Caki2 (cell line): ENCODE measurements at regions not wholly inside any gene's neighbourhood (a gene's known extent, or its start where the extent isn't known, plus 50 kb on each side); places are given as distances from the start of the nearest gene placed in this dataset.
"Not testable (repeated sequence)": the region's sequence is repeated elsewhere in the genome, so short reads cannot be mapped to it uniquely, and the experiment has no call there.

Experiments used
- DNase-seq: peaks from one replicate; pipeline ENCODE4 v3.0.0-alpha.2; 2015; ENCODE audit warnings: low read depth
- in situ Hi-C: cut with HindIII; loops from 2 replicates; pipeline ENCODE4 v1.10.0; 2016; ENCODE audit warnings: low sequenced_read_pairs, low pct_unique_long_range_greater_than_20kb, mixed read lengths

DNA sequence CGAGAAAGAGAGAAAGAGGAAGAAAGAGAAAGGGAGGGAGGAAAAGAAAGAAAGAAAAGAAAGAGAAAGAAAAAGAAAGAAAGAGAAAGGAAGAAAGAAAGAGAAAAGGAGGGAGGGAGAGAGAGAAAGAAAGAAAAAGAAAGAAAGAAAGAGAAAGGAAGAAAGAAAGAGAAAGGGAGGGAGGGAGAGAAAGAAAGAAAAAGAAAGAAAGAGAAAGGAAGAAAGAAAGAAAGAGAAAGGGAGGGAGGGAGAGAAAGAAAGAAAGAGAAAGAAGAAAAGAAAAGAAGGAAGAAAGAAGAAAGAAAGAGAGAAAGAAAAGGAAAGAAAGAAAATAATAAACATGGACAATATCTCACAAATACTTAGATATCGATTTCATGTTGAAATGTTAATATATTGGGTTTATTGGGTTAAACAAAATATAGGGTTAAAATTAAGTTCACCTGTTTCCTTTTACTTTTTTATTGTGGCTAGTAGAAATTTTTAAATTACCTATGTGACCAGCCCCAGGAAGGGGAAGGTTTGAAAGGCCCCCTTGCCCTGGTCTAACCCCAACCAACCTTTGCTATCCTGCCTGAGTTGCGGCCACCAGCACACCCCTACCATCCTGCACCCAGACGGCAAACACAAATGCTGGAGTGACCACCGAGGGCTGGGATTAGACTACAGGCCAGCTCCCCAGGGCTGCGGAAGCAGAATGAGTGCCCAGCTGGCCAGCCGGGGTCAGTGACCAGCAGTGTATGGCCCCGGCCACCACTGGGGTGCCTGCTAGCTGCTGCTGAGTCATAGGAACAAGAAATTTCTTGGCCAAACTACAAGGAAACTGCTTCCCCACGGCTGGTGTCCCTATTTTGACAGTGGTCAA is 81.0 kb upstream of the FGF3 start:
- peak; percentile 36 for DNase-seq
- in situ Hi-C loops = no loop called here

DNA sequence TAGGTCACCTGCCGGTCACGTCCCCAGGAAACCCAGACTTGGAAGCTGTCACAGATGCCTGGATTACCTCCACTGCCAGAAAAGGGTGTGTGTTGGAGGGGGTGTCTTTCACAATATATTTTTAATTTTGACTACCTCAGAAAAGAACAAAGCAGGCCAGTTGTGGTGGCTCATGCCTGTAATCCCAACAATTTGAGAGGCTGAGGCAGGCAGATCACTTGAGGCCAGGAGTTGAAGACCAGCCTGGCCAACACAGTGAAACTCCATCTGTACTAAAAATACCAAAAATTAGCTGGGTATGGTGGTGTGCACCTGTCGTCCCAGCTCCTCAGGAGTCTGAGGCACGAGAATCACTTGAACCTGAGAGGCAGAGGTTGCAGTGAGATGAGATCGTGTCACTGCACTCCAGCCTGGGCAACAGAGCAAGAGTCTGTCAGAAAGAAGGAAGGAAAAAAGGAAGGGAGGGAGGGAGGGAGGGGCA is 81.6 kb upstream of the FGF3 start:
- in situ Hi-C loops, DNase-seq: not testable (repeated sequence)

DNA sequence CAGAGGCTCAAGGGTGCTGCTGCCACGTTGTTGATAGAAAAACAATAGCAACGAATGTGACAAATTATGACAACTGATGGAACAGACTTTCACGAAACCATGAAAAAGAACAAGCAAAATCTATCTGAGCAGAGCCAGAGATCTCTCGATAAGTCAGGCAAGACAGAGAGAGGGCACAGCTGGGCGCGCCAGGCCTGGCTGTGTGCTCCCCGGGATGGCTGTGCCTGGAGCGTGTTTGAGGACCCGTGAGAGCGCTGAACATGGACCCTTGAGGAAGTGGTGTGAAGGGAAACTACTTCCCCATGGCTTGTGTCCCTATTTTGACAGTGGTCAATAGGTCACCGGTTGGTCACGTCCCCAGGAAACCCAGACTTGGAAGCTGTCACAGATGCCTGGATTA is 83.1 kb upstream of the FGF3 start:
- in situ Hi-C loops = no loop called here
- no peak for DNase-seq

DNA sequence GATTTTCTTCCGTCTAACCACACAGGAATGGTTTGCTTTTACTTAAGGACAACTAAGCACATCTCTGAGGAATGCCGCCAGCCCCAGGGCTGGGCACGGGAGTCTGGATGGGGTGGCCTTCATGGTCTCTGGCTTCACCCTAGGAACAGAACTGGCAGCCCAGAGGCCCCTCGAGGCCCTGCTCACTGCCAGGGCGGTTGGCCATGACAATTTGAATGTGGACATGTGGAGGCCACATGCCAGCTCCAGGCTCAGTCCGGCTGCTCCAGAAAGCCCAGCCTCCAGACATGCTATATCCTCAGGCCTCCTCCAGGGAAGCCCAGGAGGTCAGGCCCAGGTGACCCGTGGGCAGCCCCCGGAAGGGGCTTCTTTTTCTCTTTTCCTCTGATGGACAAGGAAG is 84.0 kb upstream of the FGF3 start:
- in situ Hi-C loops = no loop called here
- DNase-seq = no peak

DNA sequence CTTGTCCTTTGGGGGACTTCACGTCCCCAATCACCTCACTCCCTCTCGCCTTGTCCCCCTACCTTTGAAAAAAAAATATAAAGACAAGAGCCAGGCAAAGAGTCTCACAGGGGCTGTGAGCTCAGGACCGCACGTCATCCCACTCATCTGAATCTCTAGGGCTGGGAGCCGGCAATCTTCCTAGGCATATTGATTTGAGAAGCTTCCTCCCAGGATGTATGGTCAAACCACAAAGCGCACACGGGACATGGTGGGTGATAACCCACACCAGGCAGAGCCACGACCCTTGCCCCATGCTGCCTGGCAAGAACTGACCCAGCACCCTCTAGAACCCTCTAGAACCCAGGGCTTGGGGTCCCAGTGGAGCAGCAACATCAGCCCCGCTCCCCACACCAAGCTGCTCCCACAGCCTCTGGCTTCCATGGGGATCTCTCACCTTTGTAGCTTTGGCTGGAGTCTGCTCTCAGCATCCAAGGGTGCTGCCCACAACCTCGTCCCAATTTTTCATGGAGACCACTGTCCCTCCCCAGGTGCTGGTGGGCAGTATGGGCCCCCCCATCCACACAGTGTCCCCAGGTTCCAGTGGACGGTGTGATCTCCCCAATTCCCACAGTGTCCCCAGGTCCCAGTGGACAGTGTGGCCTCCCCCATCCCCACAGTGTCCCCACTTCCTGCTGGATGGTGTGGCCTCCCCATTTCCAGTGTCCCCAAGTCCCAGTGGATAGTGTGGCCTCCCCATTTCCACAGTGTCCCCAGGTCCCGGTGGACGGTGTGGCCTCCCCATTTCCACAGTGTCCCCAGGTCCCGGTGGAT is 85.2 kb upstream of the FGF3 start:
- in situ Hi-C loops = no loop called here

DNA sequence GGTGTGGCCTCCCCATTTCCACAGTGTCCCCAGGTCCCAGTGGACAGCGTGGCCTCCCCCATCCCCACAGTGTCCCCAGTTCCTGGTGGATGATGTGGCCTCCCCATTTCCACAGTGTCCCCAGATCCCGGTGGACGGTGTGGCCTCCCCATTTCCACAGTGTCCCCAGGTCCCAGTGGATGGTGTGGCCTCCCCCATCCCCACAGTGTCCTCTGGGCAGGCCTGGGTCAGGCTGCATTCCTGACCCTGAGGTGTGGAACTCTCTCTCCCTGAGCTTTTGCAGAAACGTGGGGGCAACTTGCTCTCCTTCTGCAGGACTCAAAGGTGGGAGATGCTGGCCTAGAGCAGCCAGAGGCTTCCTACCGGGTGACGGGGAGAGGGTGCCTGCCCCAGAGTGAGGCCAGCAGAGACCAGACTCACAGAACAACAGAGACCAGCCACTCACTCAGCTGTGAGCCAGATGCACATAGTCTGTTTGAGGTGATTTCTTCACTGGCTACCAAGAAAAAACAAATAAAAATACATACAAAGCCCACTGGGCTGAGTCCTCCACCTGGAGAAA is 85.8 kb upstream of the FGF3 start:
- in situ Hi-C loops = no loop called here

More for the DNA sequence above, 85.2 kb upstream of the FGF3 start:
- DNase-seq = no peak

DNA sequence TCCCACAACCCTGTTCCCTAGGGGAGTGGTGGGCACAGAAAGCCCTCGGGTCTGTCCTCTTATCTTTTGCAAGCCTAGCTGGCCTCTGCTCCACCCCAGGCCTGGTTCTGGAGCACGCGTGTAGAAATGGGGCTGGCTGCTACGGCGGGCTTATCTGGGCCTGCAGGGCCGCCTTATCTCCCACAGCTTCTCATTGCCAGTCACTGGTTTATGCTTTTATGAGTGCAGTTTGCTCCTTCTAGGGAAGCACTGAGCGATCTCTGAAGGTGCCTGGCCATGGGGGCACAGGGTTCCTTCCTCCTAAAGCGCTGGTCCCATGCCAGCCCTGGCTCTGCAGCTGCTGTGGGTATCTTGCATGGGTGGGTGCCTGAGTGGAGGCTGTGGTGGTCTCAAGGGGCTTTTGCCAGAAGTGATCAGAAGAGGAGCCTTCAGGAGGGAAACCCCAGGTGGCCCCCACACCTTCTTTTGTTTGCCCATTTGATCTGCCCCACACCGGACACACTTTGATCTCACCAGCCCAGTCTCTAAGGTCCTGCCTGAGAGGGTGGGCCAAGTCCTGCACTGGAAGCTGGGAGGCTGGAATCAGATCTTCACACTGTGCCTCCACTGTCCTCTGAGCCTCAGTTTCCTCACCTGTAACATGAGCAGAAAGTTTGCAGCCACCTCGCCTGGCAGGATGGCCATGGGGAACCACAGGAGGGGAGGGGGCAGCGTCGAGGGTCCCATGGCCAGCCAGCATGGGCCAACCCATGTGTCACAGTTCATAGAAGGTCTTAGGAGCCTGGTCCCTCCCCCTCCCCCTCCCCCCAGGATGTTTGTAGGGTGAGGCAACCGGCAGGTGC is 86.6 kb upstream of the FGF3 start:
- in situ Hi-C loops = no loop called here
- DNase-seq = no peak

More for the DNA sequence above, 85.8 kb upstream of the FGF3 start:
- no peak for DNase-seq

DNA sequence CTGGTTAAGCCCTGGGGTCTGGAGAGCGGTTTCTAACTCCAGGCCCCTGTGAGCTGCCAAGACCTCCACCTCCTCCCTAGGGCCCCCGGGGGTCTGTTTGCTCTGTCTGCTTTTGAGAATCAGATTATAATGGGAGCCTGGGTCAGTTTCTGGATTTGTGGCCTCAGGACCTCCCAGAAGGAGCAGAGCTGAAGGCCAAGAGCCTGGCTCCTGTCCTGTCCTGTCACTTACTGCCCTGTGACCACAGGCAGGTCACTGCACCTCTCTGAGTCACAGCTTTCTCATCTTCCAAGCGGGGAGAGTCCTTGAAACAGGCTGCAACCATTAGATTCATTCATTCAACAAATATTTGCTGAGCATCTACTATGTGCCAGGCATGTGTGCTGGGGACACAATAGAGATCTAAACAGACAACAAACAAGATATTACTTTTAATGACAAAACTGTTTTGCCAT is 87.3 kb upstream of the FGF3 start:
- in situ Hi-C loops = no loop called here
- no peak for DNase-seq

DNA sequence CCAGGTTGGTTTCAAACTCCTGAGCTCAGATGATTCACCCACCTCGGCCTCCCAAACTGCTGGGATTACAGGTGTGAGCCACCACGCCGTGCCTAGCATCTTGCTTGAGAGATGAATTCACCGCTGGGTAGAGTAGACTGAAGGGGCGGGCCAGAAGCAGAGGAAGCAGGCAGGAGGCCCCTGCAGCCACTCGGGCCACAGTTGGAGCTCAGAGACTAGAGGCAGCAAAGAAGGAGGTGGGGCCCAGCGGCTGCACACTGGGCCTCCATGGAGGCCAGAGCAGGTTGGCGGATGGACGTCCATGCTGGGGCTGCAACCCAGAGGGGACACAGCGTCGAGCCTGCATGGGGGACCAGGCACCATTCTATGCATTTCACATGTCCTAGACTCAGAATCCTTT is 88.4 kb upstream of the FGF3 start:
- in situ Hi-C loops = no loop called here
- DNase-seq = no peak

DNA sequence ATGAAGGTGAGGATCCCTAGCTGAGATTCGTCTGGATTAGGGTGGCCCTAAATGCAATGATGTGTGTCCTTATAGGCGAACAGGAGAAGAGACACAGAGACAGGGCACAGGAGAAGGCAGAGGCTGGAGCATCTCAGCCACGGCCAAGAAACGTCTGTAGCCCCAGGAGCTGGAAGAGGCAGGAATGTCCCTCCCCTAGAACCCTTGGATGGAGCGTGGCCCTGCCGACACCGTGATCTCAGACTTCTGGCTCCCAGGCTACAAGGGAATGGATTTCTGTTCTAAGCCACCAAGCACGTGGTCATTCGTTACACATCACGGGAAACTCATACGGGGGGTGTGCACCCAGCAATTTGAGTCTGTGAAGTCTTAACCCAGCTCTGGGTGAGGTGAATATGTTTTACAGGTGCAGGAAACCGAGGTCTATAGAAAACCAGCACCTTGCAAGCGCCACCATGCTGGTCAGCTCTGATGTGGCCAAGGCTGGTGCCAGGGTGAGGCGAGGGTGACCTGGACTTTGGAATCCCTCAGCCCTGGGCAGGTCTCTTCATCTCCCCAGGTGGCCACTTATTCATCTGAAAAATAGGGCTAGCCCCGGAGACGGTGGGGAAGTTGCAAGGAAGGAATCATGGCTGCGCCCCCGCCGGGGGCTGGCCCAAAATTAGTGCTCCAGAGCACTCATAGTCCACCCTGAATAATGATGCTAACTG is 89.5 kb upstream of the FGF3 start:
- in situ Hi-C loops = no loop called here
- DNase-seq = no peak

DNA sequence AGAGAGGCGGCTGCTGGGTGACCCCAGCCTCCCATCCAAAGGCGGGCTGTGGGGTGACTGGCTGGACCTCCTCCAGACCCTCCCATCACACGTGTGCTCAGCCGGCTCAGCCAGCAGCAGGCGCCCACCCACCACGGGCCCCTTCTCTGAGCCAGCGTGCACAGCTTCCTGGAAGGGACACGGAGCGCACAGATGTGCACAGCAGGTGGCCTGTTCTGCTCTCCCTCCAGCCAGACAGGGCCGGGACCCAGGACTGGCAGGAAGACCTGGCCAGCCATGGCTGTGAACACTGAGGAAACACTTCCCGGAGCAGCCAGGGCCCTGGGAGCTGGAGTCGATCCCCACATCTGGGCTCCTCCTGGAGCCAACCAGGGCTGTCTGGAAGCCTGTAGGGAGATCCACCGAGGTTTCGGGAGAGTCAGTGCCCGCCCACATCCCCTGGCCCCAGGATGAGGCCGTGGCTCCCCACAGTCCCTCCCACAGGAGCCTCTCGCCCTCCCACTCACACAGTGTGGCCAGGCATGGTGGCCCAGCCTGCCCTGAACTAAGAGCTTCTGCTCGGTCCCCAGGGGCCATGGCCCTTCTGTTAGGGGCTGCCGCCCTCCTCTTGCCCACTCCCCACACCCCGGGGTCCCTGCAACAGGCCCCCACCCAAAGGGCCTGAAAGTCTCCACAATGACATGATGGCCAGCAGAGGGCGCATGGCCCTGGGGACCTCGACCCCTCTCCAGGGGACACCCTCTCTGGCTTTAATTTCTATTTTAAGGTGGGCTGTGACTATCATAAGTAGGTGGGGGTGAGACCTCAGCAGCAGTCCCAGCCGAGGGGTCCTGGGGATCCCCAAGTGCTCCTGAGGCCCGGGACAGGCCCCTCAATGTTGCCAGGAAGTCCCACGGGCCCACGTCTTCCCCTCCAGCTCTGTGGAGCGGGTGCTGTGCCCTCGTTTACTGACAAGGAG is 90.6 kb upstream of the FGF3 start:
- in situ Hi-C loops = no loop called here
- DNase-seq = no peak

DNA sequence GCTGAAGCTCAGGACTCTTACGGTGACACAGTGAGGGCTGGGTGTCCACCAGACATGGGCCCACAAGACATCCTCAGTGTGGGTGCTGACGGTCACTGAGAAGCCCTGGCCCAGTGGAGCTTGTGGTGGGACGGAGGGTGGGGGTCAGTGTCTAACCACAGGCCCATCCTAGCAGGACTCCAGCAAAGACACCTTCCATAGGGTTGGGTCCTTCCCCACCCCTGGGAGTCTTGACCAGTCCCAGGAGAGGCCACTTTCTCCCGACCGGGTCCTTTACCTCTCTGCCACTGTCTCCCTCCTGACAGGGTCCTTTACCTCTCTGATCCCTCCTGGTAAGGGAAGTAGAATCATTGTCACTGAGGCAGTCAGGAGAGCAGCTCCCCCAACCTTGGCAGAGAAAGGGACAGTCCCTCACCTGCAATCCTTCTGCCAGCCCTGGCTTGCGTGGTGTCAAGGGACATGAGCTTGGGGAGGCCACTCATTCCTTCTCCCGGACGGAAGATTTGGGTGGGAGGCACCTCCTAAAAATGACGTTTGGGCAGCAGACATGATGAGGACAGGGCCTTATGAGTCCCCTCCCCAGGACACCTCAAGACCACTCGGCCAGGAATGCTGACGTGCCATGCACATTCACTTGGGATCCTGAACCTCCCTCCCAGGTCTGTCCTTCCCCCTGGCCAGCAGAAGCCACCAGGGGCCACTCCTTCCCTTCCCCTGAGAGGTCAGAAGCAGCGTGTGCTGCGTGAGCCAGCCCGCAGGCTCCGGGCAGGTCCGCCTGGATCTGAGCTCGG is 91.5 kb upstream of the FGF3 start:
- DNase-seq = no peak

DNA sequence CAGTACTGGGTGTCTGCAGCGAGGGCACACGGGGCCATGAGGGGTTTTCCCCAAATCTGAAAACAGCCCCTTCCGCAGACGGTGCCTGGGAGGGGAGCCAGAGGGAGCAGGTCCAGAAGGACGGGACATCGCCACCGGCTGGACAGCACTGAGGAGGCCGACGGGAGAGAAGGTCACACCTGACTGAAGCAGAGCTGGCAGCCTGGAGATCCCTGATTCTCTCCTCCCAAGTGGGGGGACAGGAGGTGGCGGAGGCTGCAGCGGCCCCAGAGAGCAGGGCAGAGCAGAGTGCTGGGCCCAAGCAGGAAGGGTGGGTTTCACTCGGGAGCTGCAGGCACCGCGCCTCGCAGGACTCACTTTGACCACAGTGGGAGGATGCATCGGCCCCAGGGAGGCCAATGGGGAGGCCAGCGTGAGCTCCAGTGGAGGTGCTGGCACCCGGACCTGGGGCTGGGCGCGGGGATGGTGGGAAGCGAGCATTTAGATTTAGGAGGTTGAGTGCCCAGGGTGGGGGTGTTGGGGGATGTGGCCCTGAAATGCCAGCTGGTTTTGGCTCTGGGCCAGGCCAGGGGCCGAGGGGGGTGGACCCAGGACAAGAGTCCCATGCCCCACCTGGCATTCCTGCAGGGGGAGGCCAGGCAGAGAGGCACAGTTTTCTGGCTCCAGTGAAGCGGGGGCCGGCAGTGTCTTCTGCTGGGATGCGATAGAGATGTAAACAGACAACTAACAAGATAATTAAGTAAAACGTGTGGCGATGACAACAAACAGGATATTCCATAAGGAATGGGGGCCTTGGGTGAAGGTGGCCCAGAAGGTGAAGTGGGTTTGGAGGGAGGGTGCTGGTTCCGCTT is 92.3 kb upstream of the FGF3 start:
- in situ Hi-C loops = no loop called here
- DNase-seq = no peak

More for the DNA sequence above, 91.5 kb upstream of the FGF3 start:
- in situ Hi-C loops = no loop called here

DNA sequence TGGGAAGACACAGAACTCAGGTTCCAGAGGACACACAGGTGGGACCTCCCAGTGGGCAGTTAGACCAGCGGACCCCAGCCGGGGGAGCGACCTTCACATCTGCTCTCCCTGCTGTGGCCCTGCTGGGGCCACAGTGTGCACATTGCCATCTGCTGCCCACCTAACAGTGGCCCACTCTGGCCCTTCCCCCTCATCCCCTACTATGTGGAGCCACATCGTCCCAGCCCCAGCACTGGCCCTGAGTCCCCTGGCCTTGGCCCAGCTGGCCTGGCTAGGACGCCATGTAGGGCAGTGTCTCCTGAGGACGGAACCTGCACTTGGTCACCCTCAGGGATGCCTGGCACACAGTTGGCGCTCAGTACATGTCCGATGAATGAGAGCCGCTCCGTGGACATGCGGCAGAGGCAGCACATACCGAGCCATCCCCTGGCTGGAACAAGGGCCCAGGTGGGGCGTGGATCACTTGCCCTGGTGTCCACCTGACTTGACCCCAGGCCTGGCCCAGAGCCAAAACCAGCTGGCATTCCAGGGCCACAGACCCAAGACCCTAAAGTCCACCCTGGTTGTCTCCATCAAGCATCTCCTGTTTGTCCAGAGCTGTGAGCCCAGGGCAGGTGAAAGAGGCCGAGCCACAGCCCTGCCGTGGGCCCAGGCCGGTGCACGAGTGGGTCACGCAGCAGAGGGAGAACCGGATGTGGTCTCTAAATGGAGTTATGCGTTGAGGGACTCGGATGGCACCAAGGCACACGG is 93.1 kb upstream of the FGF3 start:
- no peak for DNase-seq
- in situ Hi-C loops = no loop called here
